Hepatocyte (in vitro differentiated cells): ENCODE measurements at regions not wholly inside any gene's neighbourhood (a gene's known extent, or its start where the extent isn't known, plus 50 kb on each side); places are given as distances from the start of the nearest gene placed in this dataset.
A peak's percentile ranks its signal among the peaks of the same experiment; 100 is the strongest.

Source experiments
- DNase-seq: peaks from one replicate; pipeline ENCODE4 v3.0.0-alpha.2; 2016; ENCODE audit warnings: low spot score
- H2AFZ ChIP-seq: fragments of 200-600 bp; sonication (generic); 2 replicates; pipeline ENCODE4 v1.6.0; 2016; ENCODE audit warnings: antibody characterized with exemption, mild to moderate bottlenecking
- H3K27ac ChIP-seq: fragments of 200-600 bp; sonication (generic); 2 replicates; pipeline ENCODE4 v1.5.1; 2016; ENCODE audit warnings: mild to moderate bottlenecking
- H3K27me3 ChIP-seq: fragments of 200-600 bp; sonication (generic); 2 replicates; pipeline ENCODE4 v1.6.1; 2016
- H3K36me3 ChIP-seq: fragments of 200-600 bp; sonication (generic); replicated peaks from 2 replicates; pipeline ENCODE4 v1.5.1; 2016; ENCODE audit warnings: low read depth; ENCODE audit not compliant: insufficient read depth
- H3K4me1 ChIP-seq: fragments of 200-600 bp; sonication (generic); 2 replicates; pipeline ENCODE4 v1.5.1; 2016; ENCODE audit warnings: mild to moderate bottlenecking, moderate library complexity; ENCODE audit not compliant: insufficient read depth
- H3K4me2 ChIP-seq: fragments of 200-600 bp; sonication (generic); 2 replicates; pipeline ENCODE4 v1.6.0; 2016
- H3K4me3 ChIP-seq: fragments of 200-600 bp; sonication (generic); 2 replicates; pipeline ENCODE4 v1.5.1; 2016; ENCODE audit warnings: mild to moderate bottlenecking
- H3K79me2 ChIP-seq: fragments of 200-600 bp; sonication (generic); 2 replicates; pipeline ENCODE4 v1.6.0; 2017; ENCODE audit warnings: mild to moderate bottlenecking
- H3K9me2 ChIP-seq: fragments of 200-600 bp; sonication (generic); replicated peaks from 2 replicates; pipeline ENCODE4 v1.6.0; 2017; ENCODE audit warnings: mild to moderate bottlenecking; ENCODE audit not compliant: insufficient read depth
- H3K9me3 ChIP-seq: fragments of 200-600 bp; sonication (generic); 2 replicates; pipeline ENCODE4 v1.5.1; 2016; ENCODE audit warnings: low read depth, mild to moderate bottlenecking
- H4K20me1 ChIP-seq: fragments of 200-600 bp; sonication (generic); 2 replicates; pipeline ENCODE4 v1.6.0; 2016; ENCODE audit warnings: mild to moderate bottlenecking; ENCODE audit not compliant: insufficient read depth, poor library complexity, severe bottlenecking
- CTCF ChIP-seq: fragments of 200-600 bp; sonication (generic); IDR thresholded peaks from 2 replicates; pipeline ENCODE4 v1.5.1; 2016; ENCODE audit warnings: antibody characterized with exemption, mild to moderate bottlenecking; ENCODE audit not compliant: poor library complexity
- EZH2 ChIP-seq: fragments of 200-600 bp; sonication (generic); IDR thresholded peaks from 2 replicates; pipeline ENCODE4 v1.6.1; 2016; ENCODE audit warnings: antibody characterized with exemption, mild to moderate bottlenecking, borderline replicate concordance
- EZH2phosphoT487 ChIP-seq: fragments of 200-600 bp; sonication (generic); IDR thresholded peaks from one replicate; pipeline ENCODE4 v1.6.1; 2018; ENCODE audit warnings: antibody characterized with exemption, mild to moderate bottlenecking, low read depth, moderate library complexity; ENCODE audit not compliant: unreplicated experiment, severe bottlenecking
- WGBS: methylation state at CpG from one replicate; pipeline ENCODE4 v1.1.6; 2016; ENCODE audit warnings: low lambda C conversion rate; ENCODE audit errors: missing lambda C conversion rate; 5-methylcytosine and 5-hydroxymethylcytosine counted together

- no peaks in the 10 kb centered on the region for H3K9me3 ChIP-seq
- TF ChIP-seq CTCF (no peak), EZH2phosphoT487 (no peak), EZH2 (no peak)
- no peaks in the 10 kb centered on the region for H3K79me2 ChIP-seq
- H3K4me1 ChIP-seq, result no peaks in the 10 kb centered on the region
- no peak overlapping the region for H3K4me2 ChIP-seq
- no peaks in the 10 kb centered on the region for H4K20me1 ChIP-seq
- no peak for DNase-seq
- H3K27ac ChIP-seq, result no peak overlapping the region
- H3K27me3 ChIP-seq, result no peaks in the 10 kb centered on the region
- 91% methylated on average over 8 of the region's 8 CpGs for WGBS
- no peaks in the 10 kb centered on the region for H3K9me2 ChIP-seq
- H3K4me3 ChIP-seq, result no peak overlapping the region
- no peaks in the 10 kb centered on the region for H3K36me3 ChIP-seq
- no peak overlapping the region for H2AFZ ChIP-seq
Measured at GRCh38 chr12:68491204-68491960, 119.3 kb upstream of the RAP1B start.

GRCh38 chr12:68495336-68496070 is 115.2 kb upstream of the RAP1B start:
- H3K9me2 ChIP-seq, result no peaks in the 10 kb centered on the region
- H3K27ac ChIP-seq, result peak overlapping the region; percentile 4
- H3K4me2 ChIP-seq, result no peak overlapping the region
- 66% methylated on average over 3 of the region's 3 CpGs for WGBS
- no peak overlapping the region for H2AFZ ChIP-seq
- H3K36me3 ChIP-seq, result no peaks in the 10 kb centered on the region
- TF ChIP-seq CTCF (no peak), EZH2 (no peak), EZH2phosphoT487 (no peak)
- H3K9me3 ChIP-seq, result no peaks in the 10 kb centered on the region
- no peak overlapping the region for H3K4me3 ChIP-seq
- H3K4me1 ChIP-seq, result no peaks in the 10 kb centered on the region
- DNase-seq, result peak; percentile 14
- H3K79me2 ChIP-seq, result no peaks in the 10 kb centered on the region
- no peaks in the 10 kb centered on the region for H3K27me3 ChIP-seq
- H4K20me1 ChIP-seq, result no peaks in the 10 kb centered on the region

- Histone ChIP-seq H3K27ac (peak overlapping the region; percentile 23), H2AFZ (no peak overlapping the region), H3K36me3 (no peaks in the 10 kb centered on the region), H3K4me1 (no peaks in the 10 kb centered on the region), H3K9me3 (no peaks in the 10 kb centered on the region), H4K20me1 (no peaks in the 10 kb centered on the region), H3K4me3 (no peak overlapping the region), H3K79me2 (no peaks in the 10 kb centered on the region), H3K4me2 (no peak overlapping the region), H3K27me3 (no peaks in the 10 kb centered on the region), H3K9me2 (no peaks in the 10 kb centered on the region)
- WGBS, result 91% methylated on average over 4 of the region's 4 CpGs
- no peak for DNase-seq
- TF ChIP-seq EZH2phosphoT487 (no peak), EZH2 (no peak), CTCF (no peak)
Measured at GRCh38 chr12:68497107-68497506, 113.6 kb upstream of the RAP1B start.
